ENCODE measurements at regions not wholly inside any gene's neighbourhood (a gene's known extent, or its start where the extent isn't known, plus 50 kb on each side); places are given as distances from the start of the nearest gene placed in this dataset.

GRCh38 chr10:100614429-100615095, 78.8 kb downstream of the HIF1AN start:
- ChIA-PET CTCF (no interaction called here), POLR2A (no interaction called here)
- Mint-ChIP-seq H3K9me3 (ENCODE audit: insufficient read depth) (no peaks in the 10 kb centered on the region), H3K4me3 (no peak overlapping the region), H3K27ac (no peak overlapping the region), H3K4me1 (no peaks in the 10 kb centered on the region), H3K27me3 (peaks cover 58% of the 10 kb centered on the region)
- 42% methylated on average over 2 of the region's 11 CpGs for WGBS (ENCODE audit: insufficient coverage)
- TF ChIP-seq EZH2 (IDR thresholded peaks at IDR 0.05; ENCODE audit: borderline replicate concordance, insufficient read depth, low read depth, low read length, poor library complexity, severe bottlenecking): no peak
- no peak for TF ChIP-seq CTCF (IDR thresholded peaks at IDR 0.05)
- intact Hi-C loops (cut with micrococcal nuclease): no loop called here
- H3K4me3 ChIP-seq (ENCODE audit: control extremely low read depth in 1 of 5, extremely low read depth in 1 of 5, insufficient read depth in 1 of 5, low read depth in 2 of 5, low read length in 4 of 5): no peak overlapping the region
- no peak for ATAC-seq (ENCODE audit: low read depth)
- no peak overlapping the region for H3K27ac ChIP-seq (ENCODE audit: low read length in 2 of 2)
- no peaks in the 10 kb centered on the region for H3K4me1 ChIP-seq (ENCODE audit: control insufficient read depth in 2 of 2, insufficient read depth in 2 of 2, low read length in 2 of 2)
- no peak for DNase-seq
- no peaks in the 10 kb centered on the region for H4K20me1 ChIP-seq (ENCODE audit: control insufficient read depth, insufficient read depth, low read length, poor library complexity, severe bottlenecking)
- H3K9ac ChIP-seq (ENCODE audit: low read length): no peak overlapping the region
- no peaks in the 10 kb centered on the region for H3K9me3 ChIP-seq (ENCODE audit: control extremely low read depth in 1 of 3, control insufficient read depth in 2 of 3, insufficient read depth in 1 of 3, low read length in 2 of 3)
- H3K79me2 ChIP-seq (ENCODE audit: control insufficient read depth, insufficient read depth, low read length): no peaks in the 10 kb centered on the region
- H2AFZ ChIP-seq (ENCODE audit: insufficient read depth, low read depth, low read length, poor library complexity, severe bottlenecking): no peak overlapping the region
- no peaks in the 10 kb centered on the region for H3K36me3 ChIP-seq (replicated peaks in 1 of 2; ENCODE audit: control extremely low read depth in 1 of 2, control insufficient read depth in 1 of 2, extremely low read depth in 1 of 2, insufficient read depth in 2 of 2, low read length in 1 of 2)
- H3K4me2 ChIP-seq (replicated peaks; ENCODE audit: low read depth, low read length, poor library complexity, severe bottlenecking): no peak overlapping the region
- peaks cover 0 to 30% (median 3%) of the 10 kb centered on the region in 4 experiments for H3K27me3 ChIP-seq (replicated peaks in 1 of 4; ENCODE audit: control extremely low read depth in 1 of 4, control insufficient read depth in 3 of 4, insufficient read depth in 4 of 4, low read length in 3 of 4)

- CTCF ChIA-PET: no interaction called here
- Mint-ChIP-seq H3K4me3 (no peak overlapping the region), H3K9me3 (ENCODE audit: insufficient read depth) (no peaks in the 10 kb centered on the region), H3K4me1 (no peaks in the 10 kb centered on the region), H3K27ac (no peak overlapping the region), H3K27me3 (peaks cover 63% of the 10 kb centered on the region)
- Histone ChIP-seq H3K79me2 (ENCODE audit: control insufficient read depth, insufficient read depth, low read length) (no peaks in the 10 kb centered on the region), H3K27ac (ENCODE audit: low read length in 2 of 2) (no peak overlapping the region), H3K9ac (ENCODE audit: low read length) (no peak overlapping the region), H3K4me2 (replicated peaks; ENCODE audit: low read depth, low read length, poor library complexity, severe bottlenecking) (no peak overlapping the region), H3K27me3 (replicated peaks in 1 of 4; ENCODE audit: control extremely low read depth in 1 of 4, control insufficient read depth in 3 of 4, insufficient read depth in 4 of 4, low read length in 3 of 4) (peaks cover 0 to 30% (median 3%) of the 10 kb centered on the region in 4 experiments), H3K4me1 (ENCODE audit: control insufficient read depth in 2 of 2, insufficient read depth in 2 of 2, low read length in 2 of 2) (no peaks in the 10 kb centered on the region), H3K9me3 (ENCODE audit: control extremely low read depth in 1 of 3, control insufficient read depth in 2 of 3, insufficient read depth in 1 of 3, low read length in 2 of 3) (no peaks in the 10 kb centered on the region), H3K36me3 (replicated peaks in 1 of 2; ENCODE audit: control extremely low read depth in 1 of 2, control insufficient read depth in 1 of 2, extremely low read depth in 1 of 2, insufficient read depth in 2 of 2, low read length in 1 of 2) (no peaks in the 10 kb centered on the region), H2AFZ (ENCODE audit: insufficient read depth, low read depth, low read length, poor library complexity, severe bottlenecking) (no peak overlapping the region), H4K20me1 (ENCODE audit: control insufficient read depth, insufficient read depth, low read length, poor library complexity, severe bottlenecking) (no peaks in the 10 kb centered on the region), H3K4me3 (ENCODE audit: control extremely low read depth in 1 of 5, extremely low read depth in 1 of 5, insufficient read depth in 1 of 5, low read depth in 2 of 5, low read length in 4 of 5) (no peak overlapping the region)
- 97% methylated on average over 7 of the region's 10 CpGs for WGBS (ENCODE audit: insufficient coverage)
- DNase-seq (no peak), ATAC-seq (ENCODE audit: low read depth) (no peak)
- POLR2A ChIA-PET: no interaction called here
- TF ChIP-seq CTCF (IDR thresholded peaks at IDR 0.05) (no peak), EZH2 (IDR thresholded peaks at IDR 0.05; ENCODE audit: borderline replicate concordance, insufficient read depth, low read depth, low read length, poor library complexity, severe bottlenecking) (no peak)
- intact Hi-C loops (cut with micrococcal nuclease): no loop called here
Observed at GRCh38 chr10:100615241-100615640, 79.5 kb downstream of the HIF1AN start.
